ENCODE measurements at regions not wholly inside any gene's neighbourhood (a gene's known extent, or its start where the extent isn't known, plus 50 kb on each side); places are given as distances from the start of the nearest gene placed in this dataset.
"Not testable (repeated sequence)": the region's sequence is repeated elsewhere in the genome, so short reads cannot be mapped to it uniquely, and the experiment has no call there.

GRCh38 chr3:124366655-124367054, 363.6 kb upstream of the UMPS start:
- TF ChIP-seq CTCF (conservative IDR thresholded peaks at IDR 0.05; ENCODE audit: low read length); EZH2phosphoT487 (IDR thresholded peaks at IDR 0.05; ENCODE audit: borderline replicate concordance): not testable (repeated sequence)

Data from Loucy (cell line).